Activated CD8-positive, alpha-beta T cell treated with anti-CD3 and anti-CD28 coated beads for 36 hours (primary cell): ENCODE measurements at regions not wholly inside any gene's neighbourhood (a gene's known extent, or its start where the extent isn't known, plus 50 kb on each side); places are given as distances from the start of the nearest gene placed in this dataset.

Experiments
- ATAC-seq: fragments of 200-7000 bp; cut with Tn5 transposase; one replicate; pipeline ENCODE4 v1.10.0; 2021; ENCODE audit warnings: mild to moderate bottlenecking, moderate library complexity
- CTCF ChIA-PET: fragments of 350-600 bp; sonication (Branson Sonifier 250); formaldehyde crosslinking; loops from one replicate; lab custom pipeline; 2021; ENCODE audit warnings: antibody characterized with exemption; lab: Charles Lee
- POLR2A ChIA-PET: fragments of 350-600 bp; sonication (Branson Sonifier 250); formaldehyde crosslinking; loops from one replicate; lab custom pipeline; 2021; ENCODE audit warnings: antibody characterized with exemption; lab: Charles Lee
- DNase-seq: peaks from one replicate; pipeline ENCODE4 v3.0.0-alpha.2; 2020
- H3K27ac Mint-ChIP-seq: one replicate; pipeline ENCODE4 v1.8.0; 2021; ENCODE audit warnings: mild to moderate bottlenecking, mixed read lengths
- H3K27me3 Mint-ChIP-seq: one replicate; pipeline ENCODE4 v1.8.0; 2021; ENCODE audit warnings: mixed read lengths
- H3K36me3 Mint-ChIP-seq: one replicate; pipeline ENCODE4 v1.8.0; 2021; ENCODE audit warnings: low read depth, mixed read lengths
- H3K4me1 Mint-ChIP-seq: one replicate; pipeline ENCODE4 v1.8.0; 2021; ENCODE audit warnings: low read depth, mixed read lengths
- H3K4me3 Mint-ChIP-seq: one replicate; pipeline ENCODE4 v1.8.0; 2021; ENCODE audit warnings: mild to moderate bottlenecking, moderate library complexity, mixed read lengths
- H3K9me3 Mint-ChIP-seq: one replicate; pipeline ENCODE4 v1.8.0; 2021; ENCODE audit warnings: mixed read lengths
- intact Hi-C: fragments of 100-400 bp; cut with micrococcal nuclease; formaldehyde crosslinking; loops from one replicate; pipeline ENCODE4 v1.10.0; 2022
- TF ChIP-seq, protein P1 (sequence below): fragments of 200-600 bp; IDR thresholded peaks from one replicate; pipeline ENCODE4 v1.8.0; 2022; ENCODE audit warnings: antibody characterized with exemption, mild to moderate bottlenecking

GRCh38 chr16:85455534-85455933 lies 157.6 kb upstream of the GSE1 start:
- CTCF ChIA-PET: no interaction called here
- no peak overlapping the region for H3K27ac Mint-ChIP-seq
- H3K36me3 Mint-ChIP-seq: no peaks in the 10 kb centered on the region
- H3K4me3 Mint-ChIP-seq: no peak overlapping the region
- DNase-seq (no peak), ATAC-seq (no peak)
- no peaks in the 10 kb centered on the region for H3K27me3 Mint-ChIP-seq
- H3K9me3 Mint-ChIP-seq: no peaks in the 10 kb centered on the region
- intact Hi-C loops: no loop called here
- peaks cover 17% of the 10 kb centered on the region for H3K4me1 Mint-ChIP-seq
- POLR2A ChIA-PET: no interaction called here
- TF ChIP-seq, protein P1, sequence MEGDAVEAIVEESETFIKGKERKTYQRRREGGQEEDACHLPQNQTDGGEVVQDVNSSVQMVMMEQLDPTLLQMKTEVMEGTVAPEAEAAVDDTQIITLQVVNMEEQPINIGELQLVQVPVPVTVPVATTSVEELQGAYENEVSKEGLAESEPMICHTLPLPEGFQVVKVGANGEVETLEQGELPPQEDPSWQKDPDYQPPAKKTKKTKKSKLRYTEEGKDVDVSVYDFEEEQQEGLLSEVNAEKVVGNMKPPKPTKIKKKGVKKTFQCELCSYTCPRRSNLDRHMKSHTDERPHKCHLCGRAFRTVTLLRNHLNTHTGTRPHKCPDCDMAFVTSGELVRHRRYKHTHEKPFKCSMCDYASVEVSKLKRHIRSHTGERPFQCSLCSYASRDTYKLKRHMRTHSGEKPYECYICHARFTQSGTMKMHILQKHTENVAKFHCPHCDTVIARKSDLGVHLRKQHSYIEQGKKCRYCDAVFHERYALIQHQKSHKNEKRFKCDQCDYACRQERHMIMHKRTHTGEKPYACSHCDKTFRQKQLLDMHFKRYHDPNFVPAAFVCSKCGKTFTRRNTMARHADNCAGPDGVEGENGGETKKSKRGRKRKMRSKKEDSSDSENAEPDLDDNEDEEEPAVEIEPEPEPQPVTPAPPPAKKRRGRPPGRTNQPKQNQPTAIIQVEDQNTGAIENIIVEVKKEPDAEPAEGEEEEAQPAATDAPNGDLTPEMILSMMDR: no peak

DNA sequence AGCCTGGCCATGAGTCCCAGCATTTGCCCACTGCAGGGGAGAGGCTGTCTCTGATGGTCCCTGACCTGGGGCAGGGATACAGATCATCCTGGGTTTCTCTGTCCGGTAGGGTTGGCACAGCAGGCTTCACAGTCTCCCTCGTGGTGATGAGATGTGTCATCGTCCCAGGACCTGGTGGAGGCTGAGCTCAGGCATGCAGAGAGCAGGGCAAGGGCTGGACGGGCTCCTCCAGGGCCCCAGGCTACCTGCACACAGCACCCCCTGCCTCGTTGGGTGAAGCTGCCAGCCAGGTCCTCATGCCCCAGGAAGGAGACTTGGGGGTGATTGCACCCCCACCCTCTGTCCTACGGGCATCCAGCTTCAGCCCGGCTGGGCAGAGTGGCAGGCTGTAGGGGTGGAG lies 155.8 kb upstream of the GSE1 start:
- TF ChIP-seq, protein P1: no peak
- ATAC-seq: no peak
- H3K9me3 Mint-ChIP-seq: no peaks in the 10 kb centered on the region
- ChIA-PET POLR2A (no interaction called here), CTCF (interaction anchor here (0.6 to 1.5 kb wide), 4 partner anchors 10 to 158 kb away, joined by 3 to 4 read pairs (median 3); no protein-coding TSS in a partner anchor)
- intact Hi-C loops: no loop called here
- no peak overlapping the region for H3K4me3 Mint-ChIP-seq
- H3K36me3 Mint-ChIP-seq: no peaks in the 10 kb centered on the region
- H3K27ac Mint-ChIP-seq: no peak overlapping the region
- DNase-seq: no peak
- H3K27me3 Mint-ChIP-seq: peaks cover 4% of the 10 kb centered on the region
- peaks cover 10% of the 10 kb centered on the region for H3K4me1 Mint-ChIP-seq

GRCh38 chr16:85458968-85459367 lies 154.2 kb upstream of the GSE1 start:
- TF ChIP-seq, protein P1: no peak
- Mint-ChIP-seq H3K36me3 (no peaks in the 10 kb centered on the region), H3K4me1 (peaks cover 5% of the 10 kb centered on the region), H3K27me3 (peaks cover 8% of the 10 kb centered on the region), H3K27ac (no peak overlapping the region), H3K4me3 (no peak overlapping the region), H3K9me3 (no peaks in the 10 kb centered on the region)
- ATAC-seq: no peak
- intact Hi-C loops: no loop called here
- CTCF ChIA-PET: interaction anchor here (0.8 to 1.4 kb wide), 3 partner anchors 19 to 157 kb away, joined by 3 to 4 read pairs (median 3); no protein-coding TSS in a partner anchor
- DNase-seq: no peak
- POLR2A ChIA-PET: no interaction called here

DNA sequence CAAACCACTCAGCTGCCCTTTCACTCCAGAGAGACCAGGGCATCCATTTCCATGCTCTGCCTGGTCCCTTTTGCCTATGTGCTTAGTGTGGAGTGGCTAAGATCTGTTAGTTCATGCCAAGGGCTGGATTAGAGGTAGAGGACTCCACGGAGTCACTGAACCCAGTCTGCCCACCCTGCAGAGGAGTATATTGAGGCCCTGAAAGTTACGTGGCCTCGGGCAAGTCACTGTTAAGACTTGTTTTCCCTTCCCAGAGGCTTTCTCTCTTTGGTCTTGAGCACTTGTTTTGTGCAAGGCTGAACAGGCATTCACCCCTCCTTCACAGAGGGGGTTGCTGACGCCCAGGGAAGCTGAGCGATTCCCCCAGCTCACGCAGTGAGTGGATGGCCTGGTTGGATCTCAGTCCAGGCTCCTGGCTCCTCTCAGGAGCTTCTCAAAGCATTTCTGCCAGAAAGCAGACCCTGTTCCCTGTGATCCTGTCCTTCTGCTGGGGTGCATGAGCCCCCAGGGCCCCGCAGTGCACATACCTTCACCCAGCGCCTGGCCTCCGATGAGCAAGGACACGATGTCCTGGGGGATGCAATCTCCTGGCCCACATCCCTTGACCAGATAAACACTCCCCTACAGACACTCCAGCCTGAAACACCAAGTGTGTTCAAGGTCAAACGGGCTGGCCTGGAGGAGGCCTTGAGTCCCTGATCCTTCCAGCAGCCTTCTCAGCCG lies 153.4 kb upstream of the GSE1 start:
- POLR2A ChIA-PET: no interaction called here
- no peak overlapping the region for H3K27ac Mint-ChIP-seq

More for the DNA sequence above, 153.4 kb upstream of the GSE1 start:
- intact Hi-C loops: no loop called here
- CTCF ChIA-PET: interaction anchor here (0.8 to 1.4 kb wide), 3 partner anchors 31 to 156 kb away, joined by 3 read pairs; no protein-coding TSS in a partner anchor
- DNase-seq (no peak), ATAC-seq (no peak)
- no peaks in the 10 kb centered on the region for H3K9me3 Mint-ChIP-seq
- no peak overlapping the region for H3K4me3 Mint-ChIP-seq
- H3K36me3 Mint-ChIP-seq: no peaks in the 10 kb centered on the region
- H3K27me3 Mint-ChIP-seq: peaks cover 8% of the 10 kb centered on the region
- TF ChIP-seq, protein P1: no peak
- H3K4me1 Mint-ChIP-seq: peaks cover 5% of the 10 kb centered on the region
